ENCODE measurements at regions not wholly inside any gene's neighbourhood (a gene's known extent, or its start where the extent isn't known, plus 50 kb on each side); places are given as distances from the start of the nearest gene placed in this dataset.
"Not testable (repeated sequence)": the region's sequence is repeated elsewhere in the genome, so short reads cannot be mapped to it uniquely, and the experiment has no call there.

DNA sequence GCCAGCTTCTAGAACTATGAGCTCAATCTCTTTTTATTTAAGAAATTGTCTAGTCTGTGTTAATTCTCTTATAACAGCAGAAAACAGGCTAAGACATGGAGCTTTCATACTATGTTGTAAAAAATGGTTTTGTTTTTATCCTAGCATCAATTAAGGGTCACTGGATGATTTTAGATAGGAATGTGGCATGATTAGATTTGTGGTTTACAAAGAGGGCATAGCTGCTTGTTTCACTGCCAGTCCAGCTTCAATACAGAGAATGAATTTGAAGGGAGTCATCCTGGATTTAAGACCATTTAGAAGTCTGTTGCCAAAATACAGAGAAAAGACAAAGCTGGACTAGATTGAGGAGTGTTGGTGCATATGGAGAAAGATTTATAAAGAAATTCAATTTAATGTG lies 532.6 kb upstream of the CCDC54 start:
- TF ChIP-seq, protein P1, sequence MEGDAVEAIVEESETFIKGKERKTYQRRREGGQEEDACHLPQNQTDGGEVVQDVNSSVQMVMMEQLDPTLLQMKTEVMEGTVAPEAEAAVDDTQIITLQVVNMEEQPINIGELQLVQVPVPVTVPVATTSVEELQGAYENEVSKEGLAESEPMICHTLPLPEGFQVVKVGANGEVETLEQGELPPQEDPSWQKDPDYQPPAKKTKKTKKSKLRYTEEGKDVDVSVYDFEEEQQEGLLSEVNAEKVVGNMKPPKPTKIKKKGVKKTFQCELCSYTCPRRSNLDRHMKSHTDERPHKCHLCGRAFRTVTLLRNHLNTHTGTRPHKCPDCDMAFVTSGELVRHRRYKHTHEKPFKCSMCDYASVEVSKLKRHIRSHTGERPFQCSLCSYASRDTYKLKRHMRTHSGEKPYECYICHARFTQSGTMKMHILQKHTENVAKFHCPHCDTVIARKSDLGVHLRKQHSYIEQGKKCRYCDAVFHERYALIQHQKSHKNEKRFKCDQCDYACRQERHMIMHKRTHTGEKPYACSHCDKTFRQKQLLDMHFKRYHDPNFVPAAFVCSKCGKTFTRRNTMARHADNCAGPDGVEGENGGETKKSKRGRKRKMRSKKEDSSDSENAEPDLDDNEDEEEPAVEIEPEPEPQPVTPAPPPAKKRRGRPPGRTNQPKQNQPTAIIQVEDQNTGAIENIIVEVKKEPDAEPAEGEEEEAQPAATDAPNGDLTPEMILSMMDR (IDR thresholded peaks at IDR 0.05) = no peak
- Mint-ChIP-seq H3K9me3 (ENCODE audit: low read depth) (peaks cover 3% of the 10 kb centered on the region), H3K4me1 (ENCODE audit: low read depth) (peaks cover 36% of the 10 kb centered on the region), H3K27ac (ENCODE audit: unreplicated experiment) (no peak overlapping the region), H3K36me3 (ENCODE audit: low read depth) (no peaks in the 10 kb centered on the region), H3K4me3 (ENCODE audit: unreplicated experiment) (no peak overlapping the region), H3K27me3 (ENCODE audit: low read depth) (no peaks in the 10 kb centered on the region)
- no peak for DNase-seq (ENCODE audit: low spot score)

DNA sequence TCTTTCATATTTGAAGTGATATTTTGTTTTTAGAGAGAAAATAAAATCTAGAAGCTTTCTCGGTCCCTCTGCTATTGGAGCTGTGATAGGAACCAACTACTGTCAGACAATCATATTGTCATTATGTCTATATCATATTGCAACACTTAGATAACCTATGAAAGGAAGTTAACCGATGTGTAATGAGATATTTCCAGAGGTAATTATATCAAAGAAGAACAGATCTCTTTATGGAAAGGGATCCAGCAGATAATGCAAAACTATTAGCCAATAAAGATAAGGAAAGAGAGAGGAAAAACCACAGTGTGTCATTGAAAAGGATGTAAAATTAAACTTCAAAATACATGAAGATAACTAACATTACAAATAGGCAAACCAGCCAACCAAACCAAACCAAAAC lies 529.1 kb upstream of the CCDC54 start:
- Mint-ChIP-seq H3K4me3 (ENCODE audit: unreplicated experiment) (no peak overlapping the region), H3K27ac (ENCODE audit: unreplicated experiment) (no peak overlapping the region), H3K9me3 (ENCODE audit: low read depth) (peaks cover 7% of the 10 kb centered on the region), H3K27me3 (ENCODE audit: low read depth) (no peaks in the 10 kb centered on the region), H3K36me3 (ENCODE audit: low read depth) (no peaks in the 10 kb centered on the region), H3K4me1 (ENCODE audit: low read depth) (peaks cover 26% of the 10 kb centered on the region)
- DNase-seq (ENCODE audit: low spot score) = no peak
- TF ChIP-seq, protein P1 (IDR thresholded peaks at IDR 0.05) = no peak

DNA sequence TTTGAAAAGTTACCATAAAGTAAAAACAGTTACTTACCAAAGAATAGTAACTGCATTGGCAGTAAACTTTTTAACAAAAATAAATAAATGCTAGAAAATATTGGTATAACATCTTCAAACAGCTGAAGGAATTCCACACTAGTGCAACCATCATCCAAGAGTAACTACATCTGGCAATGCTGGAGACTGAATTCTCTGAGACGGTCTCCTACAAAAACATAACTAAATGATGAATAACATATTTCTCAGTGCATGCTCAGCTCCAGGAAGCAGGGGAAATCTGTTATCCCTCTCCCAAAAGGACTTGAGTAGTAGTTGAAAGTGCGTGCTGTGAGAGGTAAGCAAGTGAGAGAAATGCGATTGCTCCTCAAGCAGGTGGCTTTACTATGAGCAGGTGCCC lies 526.8 kb upstream of the CCDC54 start:
- TF ChIP-seq, protein P1 (IDR thresholded peaks at IDR 0.05) = no peak
- Mint-ChIP-seq H3K4me1 (ENCODE audit: low read depth) (peaks cover 19% of the 10 kb centered on the region), H3K27ac (ENCODE audit: unreplicated experiment) (peak overlapping the region; percentile 27), H3K36me3 (ENCODE audit: low read depth) (peaks cover 10% of the 10 kb centered on the region), H3K27me3 (ENCODE audit: low read depth) (no peaks in the 10 kb centered on the region), H3K9me3 (ENCODE audit: low read depth) (peaks cover 17% of the 10 kb centered on the region), H3K4me3 (ENCODE audit: unreplicated experiment) (no peak overlapping the region)
- DNase-seq (ENCODE audit: low spot score) = no peak

DNA sequence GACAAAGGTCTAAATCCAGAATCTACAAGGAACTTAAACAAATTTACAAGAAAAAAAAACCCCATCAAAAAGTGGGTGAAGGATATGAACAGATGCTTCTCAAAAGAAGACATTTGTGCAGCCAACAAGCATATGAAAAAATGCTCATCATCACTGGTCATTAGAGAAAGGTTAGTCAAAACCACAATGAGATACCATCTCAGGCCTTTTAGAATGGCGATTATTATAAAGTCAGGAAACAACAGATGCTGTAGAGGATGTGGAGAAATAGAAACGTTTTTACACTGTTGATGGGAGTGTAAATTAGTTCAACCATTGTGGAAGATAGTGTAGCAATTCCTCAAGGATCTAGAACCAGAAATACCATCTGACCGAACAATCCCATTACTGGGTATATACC lies 518.9 kb upstream of the CCDC54 start:
- H3K4me3 Mint-ChIP-seq (ENCODE audit: unreplicated experiment); DNase-seq (ENCODE audit: low spot score); H3K27me3 Mint-ChIP-seq (ENCODE audit: low read depth); H3K27ac Mint-ChIP-seq (ENCODE audit: unreplicated experiment): not testable (repeated sequence)
- H3K9me3 Mint-ChIP-seq (ENCODE audit: low read depth) = peaks cover 33% of the 10 kb centered on the region
- peaks cover 13% of the 10 kb centered on the region for H3K36me3 Mint-ChIP-seq (ENCODE audit: low read depth)
- H3K4me1 Mint-ChIP-seq (ENCODE audit: low read depth) = peaks cover 34% of the 10 kb centered on the region

DNA sequence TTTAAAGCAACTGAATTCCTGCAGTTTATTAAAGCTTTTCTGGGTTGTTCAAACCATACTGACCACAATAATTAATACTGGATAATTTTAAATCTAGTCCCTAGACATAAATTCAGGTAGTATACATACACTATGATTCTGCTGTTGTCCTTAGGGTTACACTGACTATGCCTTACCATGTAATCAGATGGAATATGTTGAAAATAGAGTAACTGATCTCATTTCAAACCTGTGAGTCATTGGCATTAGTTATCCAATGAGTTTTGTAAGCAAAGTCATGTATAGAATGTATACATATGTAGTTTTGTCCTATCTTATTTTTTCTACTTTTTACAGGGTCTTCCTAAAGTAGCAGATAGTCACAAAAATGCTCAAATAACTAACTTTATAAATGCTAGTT lies 517.1 kb upstream of the CCDC54 start:
- no peak overlapping the region for H3K4me3 Mint-ChIP-seq (ENCODE audit: unreplicated experiment)
- H3K27ac Mint-ChIP-seq (ENCODE audit: unreplicated experiment) = no peak overlapping the region
- peaks cover 34% of the 10 kb centered on the region for H3K4me1 Mint-ChIP-seq (ENCODE audit: low read depth)
- TF ChIP-seq, protein P1 (IDR thresholded peaks at IDR 0.05) = no peak
- no peak for DNase-seq (ENCODE audit: low spot score)
- no peaks in the 10 kb centered on the region for H3K27me3 Mint-ChIP-seq (ENCODE audit: low read depth)
- H3K9me3 Mint-ChIP-seq (ENCODE audit: low read depth) = peaks cover 22% of the 10 kb centered on the region
- H3K36me3 Mint-ChIP-seq (ENCODE audit: low read depth) = peaks cover 6% of the 10 kb centered on the region

DNA sequence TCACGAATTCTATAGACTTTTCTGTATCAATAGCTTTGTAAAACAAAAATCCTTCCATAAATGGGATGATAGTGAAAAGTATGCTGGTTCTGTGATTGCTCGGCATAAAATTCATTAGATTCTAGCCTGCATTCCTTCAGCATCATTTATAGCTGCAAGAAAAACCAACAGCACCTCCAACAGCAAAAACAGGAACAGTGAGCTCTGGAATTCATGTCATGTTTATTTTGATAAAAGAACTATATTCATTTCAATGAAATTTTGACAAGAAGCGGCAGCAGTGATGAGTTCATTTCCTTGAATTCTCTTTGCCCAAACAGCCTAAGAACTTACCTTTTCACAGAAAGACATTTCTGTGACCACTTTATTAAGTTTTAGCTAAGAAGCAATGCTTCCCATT lies 515.2 kb upstream of the CCDC54 start:
- H3K4me3 Mint-ChIP-seq (ENCODE audit: unreplicated experiment) = peak overlapping the region; percentile 5
- TF ChIP-seq, protein P1 (IDR thresholded peaks at IDR 0.05) = peak; percentile 86
- peaks cover 10% of the 10 kb centered on the region for H3K9me3 Mint-ChIP-seq (ENCODE audit: low read depth)
- no peaks in the 10 kb centered on the region for H3K36me3 Mint-ChIP-seq (ENCODE audit: low read depth)
- peak overlapping the region; percentile 34 for H3K27ac Mint-ChIP-seq (ENCODE audit: unreplicated experiment)
- H3K27me3 Mint-ChIP-seq (ENCODE audit: low read depth) = no peaks in the 10 kb centered on the region
- H3K4me1 Mint-ChIP-seq (ENCODE audit: low read depth) = peaks cover 34% of the 10 kb centered on the region
- DNase-seq (ENCODE audit: low spot score) = no peak

Measured in chondrocyte (in vitro differentiated cells).